GM12878 (cell line): ENCODE measurements at regions not wholly inside any gene's neighbourhood (a gene's known extent, or its start where the extent isn't known, plus 50 kb on each side); places are given as distances from the start of the nearest gene placed in this dataset.

Experiments
- CBFB ChIP-seq: IDR thresholded peaks from 2 replicates; pipeline ENCODE4 v1.6.1; 2016; ENCODE audit warnings: antibody characterized with exemption, low read depth
- CTCF ChIP-seq, 3 experiments: IDR thresholded peaks in 2 of 3; conservative IDR thresholded peaks in 1 of 3; 2 replicates each; pipeline ENCODE4 v1.5.1; 2011; ENCODE audit warnings: low read depth in 3 of 3, low read length in 3 of 3, mild to moderate bottlenecking in 3 of 3, control low read depth in 2 of 3, moderate library complexity in 2 of 3, inconsistent platforms in 1 of 3, mixed read lengths in 1 of 3; ENCODE audit not compliant: control insufficient read depth in 2 of 3, insufficient read depth in 1 of 3; ENCODE audit errors: extremely low read depth in 1 of 3
- EP300 ChIP-seq, 2 experiments: fragments of 150-350 bp in 1 of 2; IDR thresholded peaks; 2 replicates each; pipeline ENCODE4 v1.6.1; 2011 to 2012; ENCODE audit warnings: low read depth in 2 of 2, low read length in 2 of 2, borderline replicate concordance in 1 of 2, improper control_type of control experiment in 1 of 2, inconsistent platforms in 1 of 2; ENCODE audit not compliant: control insufficient read depth in 1 of 2
- EZH2 ChIP-seq: IDR thresholded peaks from 2 replicates; pipeline ENCODE4 v1.6.1; 2012; ENCODE audit warnings: low read depth, mild to moderate bottlenecking, control low read depth, inconsistent platforms, low read length, borderline replicate concordance; ENCODE audit not compliant: control insufficient read depth
- FOXM1 ChIP-seq: IDR thresholded peaks from 2 replicates; pipeline ENCODE4 v1.6.1; 2012; ENCODE audit warnings: low read depth, mild to moderate bottlenecking, inconsistent platforms, low read length, moderate library complexity
- HDAC6 ChIP-seq: fragments of 200-600 bp; sonication (generic); IDR thresholded peaks from one replicate; pipeline ENCODE4 v1.8.0; 2017; ENCODE audit warnings: antibody characterized with exemption; ENCODE audit not compliant: unreplicated experiment
- IKZF2 ChIP-seq, 2 experiments: fragments of 450-650 bp; IDR thresholded peaks; 2 replicates each; pipeline ENCODE4 v1.6.1; 2017; ENCODE audit warnings: mild to moderate bottlenecking in 2 of 2, moderate library complexity in 2 of 2
- IRF3 ChIP-seq: fragments of 450-650 bp; IDR thresholded peaks from 2 replicates; pipeline ENCODE4 v1.6.1; 2014; ENCODE audit warnings: mild to moderate bottlenecking
- POLR2A ChIP-seq: IDR thresholded peaks from 2 replicates; pipeline ENCODE4 v1.6.1; 2011; ENCODE audit warnings: low read depth, mild to moderate bottlenecking, low read length
- POLR2AphosphoS5 ChIP-seq: IDR thresholded peaks from 2 replicates; pipeline ENCODE4 v1.6.1; 2011; ENCODE audit warnings: mild to moderate bottlenecking, low read length, inconsistent platforms
- POU2F2 ChIP-seq: IDR thresholded peaks from 3 replicates; pipeline ENCODE4 v1.6.1; 2011; ENCODE audit warnings: low read depth, mild to moderate bottlenecking, low read length, borderline replicate concordance
- USF2 ChIP-seq: IDR thresholded peaks from 2 replicates; pipeline ENCODE4 v1.6.1; 2011; ENCODE audit warnings: low read depth, low read length, improper control_type of control experiment, borderline replicate concordance
- ZBTB33 ChIP-seq: fragments of 450-650 bp; IDR thresholded peaks from 2 replicates; pipeline ENCODE4 v1.6.1; 2017; ENCODE audit warnings: mild to moderate bottlenecking

GRCh38 chr2:228802181-228803071 is 468.7 kb downstream of the PID1 start:
- TF ChIP-seq CTCF (IDR thresholded peaks at IDR 0.05 in 2 of 3, conservative IDR thresholded peaks at IDR 0.05 in 1 of 3; ENCODE audit: control insufficient read depth in 2 of 3, extremely low read depth in 1 of 3, insufficient read depth in 1 of 3, low read depth in 3 of 3, low read length in 3 of 3) (no peak), POLR2A (no peak), FOXM1 (no peak), POLR2AphosphoS5 (no peak), CBFB (no peak), EP300 (IDR thresholded peaks at IDR 0.05; ENCODE audit: borderline replicate concordance in 1 of 2, control insufficient read depth in 1 of 2, low read depth in 2 of 2, low read length in 2 of 2) (no peak), IRF3 (no peak), EZH2 (no peak), ZBTB33 (no peak), IKZF2 (IDR thresholded peaks at IDR 0.05) (no peak), USF2 (no peak), POU2F2 (no peak), HDAC6 (no peak)
